ENCODE measurements at regions not wholly inside any gene's neighbourhood (a gene's known extent, or its start where the extent isn't known, plus 50 kb on each side); places are given as distances from the start of the nearest gene placed in this dataset.

DNA sequence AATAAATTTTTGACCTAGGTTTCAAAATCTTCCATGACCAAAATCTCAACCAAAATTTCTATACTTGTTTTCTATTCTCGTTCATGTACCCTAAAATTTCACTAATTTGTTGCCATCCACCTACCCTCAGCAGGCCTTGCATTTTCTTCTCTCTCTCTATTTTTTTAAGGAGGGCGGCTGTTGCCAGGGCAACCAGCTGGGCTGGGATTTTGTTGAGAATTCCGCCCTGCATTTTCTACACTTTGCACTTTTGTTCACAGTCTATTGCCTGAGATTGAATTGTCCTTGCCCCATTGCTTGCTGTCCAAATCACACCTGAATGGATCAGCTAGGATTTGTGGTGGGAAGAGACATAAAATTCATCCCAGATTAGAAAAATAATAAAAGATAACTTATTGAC is 657.5 kb upstream of the NRP1 start:
- no peaks in the 10 kb centered on the region for H3K27me3 ChIP-seq (ENCODE audit: insufficient read depth, poor library complexity, severe bottlenecking)
- H3K27ac ChIP-seq (replicated peaks), result no peak overlapping the region
- TF ChIP-seq, protein P1, sequence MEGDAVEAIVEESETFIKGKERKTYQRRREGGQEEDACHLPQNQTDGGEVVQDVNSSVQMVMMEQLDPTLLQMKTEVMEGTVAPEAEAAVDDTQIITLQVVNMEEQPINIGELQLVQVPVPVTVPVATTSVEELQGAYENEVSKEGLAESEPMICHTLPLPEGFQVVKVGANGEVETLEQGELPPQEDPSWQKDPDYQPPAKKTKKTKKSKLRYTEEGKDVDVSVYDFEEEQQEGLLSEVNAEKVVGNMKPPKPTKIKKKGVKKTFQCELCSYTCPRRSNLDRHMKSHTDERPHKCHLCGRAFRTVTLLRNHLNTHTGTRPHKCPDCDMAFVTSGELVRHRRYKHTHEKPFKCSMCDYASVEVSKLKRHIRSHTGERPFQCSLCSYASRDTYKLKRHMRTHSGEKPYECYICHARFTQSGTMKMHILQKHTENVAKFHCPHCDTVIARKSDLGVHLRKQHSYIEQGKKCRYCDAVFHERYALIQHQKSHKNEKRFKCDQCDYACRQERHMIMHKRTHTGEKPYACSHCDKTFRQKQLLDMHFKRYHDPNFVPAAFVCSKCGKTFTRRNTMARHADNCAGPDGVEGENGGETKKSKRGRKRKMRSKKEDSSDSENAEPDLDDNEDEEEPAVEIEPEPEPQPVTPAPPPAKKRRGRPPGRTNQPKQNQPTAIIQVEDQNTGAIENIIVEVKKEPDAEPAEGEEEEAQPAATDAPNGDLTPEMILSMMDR (IDR thresholded peaks at IDR 0.05; ENCODE audit: insufficient read depth, low read length), result no peak
- TF ChIP-seq POLR2AphosphoS5 (IDR thresholded peaks at IDR 0.05; ENCODE audit: low read depth) (no peak), GABPA (IDR thresholded peaks at IDR 0.05; ENCODE audit: low read depth) (no peak), SPI1 (IDR thresholded peaks at IDR 0.05; ENCODE audit: borderline replicate concordance, low read depth) (no peak)
- TF ChIP-seq, protein P2, sequence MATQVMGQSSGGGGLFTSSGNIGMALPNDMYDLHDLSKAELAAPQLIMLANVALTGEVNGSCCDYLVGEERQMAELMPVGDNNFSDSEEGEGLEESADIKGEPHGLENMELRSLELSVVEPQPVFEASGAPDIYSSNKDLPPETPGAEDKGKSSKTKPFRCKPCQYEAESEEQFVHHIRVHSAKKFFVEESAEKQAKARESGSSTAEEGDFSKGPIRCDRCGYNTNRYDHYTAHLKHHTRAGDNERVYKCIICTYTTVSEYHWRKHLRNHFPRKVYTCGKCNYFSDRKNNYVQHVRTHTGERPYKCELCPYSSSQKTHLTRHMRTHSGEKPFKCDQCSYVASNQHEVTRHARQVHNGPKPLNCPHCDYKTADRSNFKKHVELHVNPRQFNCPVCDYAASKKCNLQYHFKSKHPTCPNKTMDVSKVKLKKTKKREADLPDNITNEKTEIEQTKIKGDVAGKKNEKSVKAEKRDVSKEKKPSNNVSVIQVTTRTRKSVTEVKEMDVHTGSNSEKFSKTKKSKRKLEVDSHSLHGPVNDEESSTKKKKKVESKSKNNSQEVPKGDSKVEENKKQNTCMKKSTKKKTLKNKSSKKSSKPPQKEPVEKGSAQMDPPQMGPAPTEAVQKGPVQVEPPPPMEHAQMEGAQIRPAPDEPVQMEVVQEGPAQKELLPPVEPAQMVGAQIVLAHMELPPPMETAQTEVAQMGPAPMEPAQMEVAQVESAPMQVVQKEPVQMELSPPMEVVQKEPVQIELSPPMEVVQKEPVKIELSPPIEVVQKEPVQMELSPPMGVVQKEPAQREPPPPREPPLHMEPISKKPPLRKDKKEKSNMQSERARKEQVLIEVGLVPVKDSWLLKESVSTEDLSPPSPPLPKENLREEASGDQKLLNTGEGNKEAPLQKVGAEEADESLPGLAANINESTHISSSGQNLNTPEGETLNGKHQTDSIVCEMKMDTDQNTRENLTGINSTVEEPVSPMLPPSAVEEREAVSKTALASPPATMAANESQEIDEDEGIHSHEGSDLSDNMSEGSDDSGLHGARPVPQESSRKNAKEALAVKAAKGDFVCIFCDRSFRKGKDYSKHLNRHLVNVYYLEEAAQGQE (IDR thresholded peaks at IDR 0.05; ENCODE audit: insufficient replicate concordance, low read depth), result no peak
- no peak overlapping the region for H3K4me3 ChIP-seq (replicated peaks; ENCODE audit: insufficient read depth, low read length)
- no peak for DNase-seq (ENCODE audit: low read depth in 1 of 2, low spot score in 1 of 2)

DNA sequence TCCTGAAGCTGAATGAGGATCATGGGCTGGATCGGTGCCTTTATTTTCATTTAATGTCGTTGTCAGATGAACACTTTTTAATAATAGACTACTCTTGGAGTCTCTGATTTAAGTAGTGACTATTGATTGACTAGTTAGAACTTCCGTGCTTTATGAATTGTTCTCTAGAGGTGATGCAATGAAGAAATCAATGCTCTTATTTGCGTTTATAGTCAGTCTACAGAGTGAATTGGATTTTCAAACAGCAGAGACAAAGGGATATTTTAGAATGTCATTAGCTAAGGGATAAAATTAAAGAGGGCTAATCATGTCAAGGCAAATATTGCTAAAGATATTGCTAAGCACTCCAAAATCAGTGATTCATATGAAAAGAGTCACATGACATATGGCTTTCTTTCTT is 652.0 kb upstream of the NRP1 start:
- TF ChIP-seq GABPA (IDR thresholded peaks at IDR 0.05; ENCODE audit: low read depth) (no peak), POLR2AphosphoS5 (IDR thresholded peaks at IDR 0.05; ENCODE audit: low read depth) (no peak), SPI1 (IDR thresholded peaks at IDR 0.05; ENCODE audit: borderline replicate concordance, low read depth) (no peak)
- TF ChIP-seq, protein P2 (IDR thresholded peaks at IDR 0.05; ENCODE audit: insufficient replicate concordance, low read depth), result no peak
- TF ChIP-seq, protein P1 (IDR thresholded peaks at IDR 0.05; ENCODE audit: insufficient read depth, low read length), result no peak
- DNase-seq (ENCODE audit: low read depth in 1 of 2, low spot score in 1 of 2), result no peak
- Histone ChIP-seq H3K4me3 (replicated peaks; ENCODE audit: insufficient read depth, low read length) (no peak overlapping the region), H3K27ac (replicated peaks) (no peak overlapping the region), H3K27me3 (ENCODE audit: insufficient read depth, poor library complexity, severe bottlenecking) (no peaks in the 10 kb centered on the region)

DNA sequence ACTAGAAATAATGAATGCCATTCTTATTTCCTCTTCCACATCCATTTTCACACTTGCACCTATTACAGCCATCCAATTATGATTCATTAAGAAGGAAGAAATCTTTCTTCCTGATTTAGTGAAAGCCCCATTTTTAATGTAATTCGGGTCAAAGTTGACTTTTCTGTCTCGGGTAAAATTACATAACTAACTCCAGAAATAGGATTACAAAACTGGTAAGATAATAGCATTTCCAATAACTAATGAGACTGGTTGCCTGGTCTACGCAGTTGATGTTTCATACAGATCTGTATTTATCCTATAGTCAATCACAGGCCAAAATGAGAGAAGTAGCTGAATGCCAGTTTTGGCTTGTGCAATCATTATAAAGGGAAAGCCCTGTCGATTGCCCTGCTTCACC is 651.5 kb upstream of the NRP1 start:
- no peak for TF ChIP-seq SPI1 (IDR thresholded peaks at IDR 0.05; ENCODE audit: borderline replicate concordance, low read depth)
- no peak for TF ChIP-seq POLR2AphosphoS5 (IDR thresholded peaks at IDR 0.05; ENCODE audit: low read depth)
- TF ChIP-seq GABPA (IDR thresholded peaks at IDR 0.05; ENCODE audit: low read depth), result no peak
- TF ChIP-seq, protein P1 (IDR thresholded peaks at IDR 0.05; ENCODE audit: insufficient read depth, low read length), result no peak
- TF ChIP-seq, protein P2 (IDR thresholded peaks at IDR 0.05; ENCODE audit: insufficient replicate concordance, low read depth), result no peak
- Histone ChIP-seq H3K27me3 (ENCODE audit: insufficient read depth, poor library complexity, severe bottlenecking) (no peaks in the 10 kb centered on the region), H3K27ac (replicated peaks) (no peak overlapping the region), H3K4me3 (replicated peaks; ENCODE audit: insufficient read depth, low read length) (no peak overlapping the region)
- no peak for DNase-seq (ENCODE audit: low read depth in 1 of 2, low spot score in 1 of 2)

Measured in HL-60 (cell line).